Adrenal gland (tissue), 5 donors: ENCODE measurements at regions not wholly inside any gene's neighbourhood (a gene's known extent, or its start where the extent isn't known, plus 50 kb on each side); places are given as distances from the start of the nearest gene placed in this dataset.

ENCODE experiments used
- POLR2A ChIP-seq, 2 donors: fragments of 450-650 bp; IDR thresholded peaks; one replicate each; pipeline ENCODE4 v1.6.1; 2017; ENCODE audit warnings: antibody characterized with exemption in 2 of 2, mild to moderate bottlenecking in 2 of 2, moderate library complexity in 1 of 2
- TF ChIP-seq, protein P1 (sequence below), 6 experiments: fragments of 450-650 bp in 4 of 6; fragments of 200-600 bp in 2 of 6; sonication (generic) in 1 of 6; IDR thresholded peaks; 1 replicate in 5 of 6; 2 replicates in 1 of 6; pipeline versions ENCODE4 v1.5.1 to v1.8.0; 2016 to 2021; ENCODE audit warnings: antibody characterized with exemption in 6 of 6, mild to moderate bottlenecking in 2 of 6, moderate library complexity in 1 of 6
- donor health status: DM: no; HTN: no; CAD: no.

DNA sequence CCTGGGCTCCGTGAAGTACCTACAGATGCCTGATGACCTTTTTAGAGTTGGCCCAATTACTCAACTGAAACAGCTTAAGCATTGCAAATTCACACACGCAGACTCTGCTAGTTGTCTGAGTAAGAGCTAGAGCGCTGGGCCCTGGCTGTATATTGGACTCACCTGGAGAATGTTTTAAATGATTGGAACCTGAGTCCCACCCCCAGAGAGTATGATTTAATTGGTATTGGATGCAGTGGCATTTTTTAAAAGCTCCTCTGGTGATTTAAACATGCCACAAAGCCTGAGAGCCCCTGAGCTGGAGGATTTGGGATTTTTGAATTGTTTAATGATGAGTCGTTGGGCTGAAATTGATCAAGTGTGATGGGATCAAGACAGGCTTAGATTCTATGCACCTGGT is 143.9 kb upstream of the SDK2 start:
- TF ChIP-seq, protein P1, sequence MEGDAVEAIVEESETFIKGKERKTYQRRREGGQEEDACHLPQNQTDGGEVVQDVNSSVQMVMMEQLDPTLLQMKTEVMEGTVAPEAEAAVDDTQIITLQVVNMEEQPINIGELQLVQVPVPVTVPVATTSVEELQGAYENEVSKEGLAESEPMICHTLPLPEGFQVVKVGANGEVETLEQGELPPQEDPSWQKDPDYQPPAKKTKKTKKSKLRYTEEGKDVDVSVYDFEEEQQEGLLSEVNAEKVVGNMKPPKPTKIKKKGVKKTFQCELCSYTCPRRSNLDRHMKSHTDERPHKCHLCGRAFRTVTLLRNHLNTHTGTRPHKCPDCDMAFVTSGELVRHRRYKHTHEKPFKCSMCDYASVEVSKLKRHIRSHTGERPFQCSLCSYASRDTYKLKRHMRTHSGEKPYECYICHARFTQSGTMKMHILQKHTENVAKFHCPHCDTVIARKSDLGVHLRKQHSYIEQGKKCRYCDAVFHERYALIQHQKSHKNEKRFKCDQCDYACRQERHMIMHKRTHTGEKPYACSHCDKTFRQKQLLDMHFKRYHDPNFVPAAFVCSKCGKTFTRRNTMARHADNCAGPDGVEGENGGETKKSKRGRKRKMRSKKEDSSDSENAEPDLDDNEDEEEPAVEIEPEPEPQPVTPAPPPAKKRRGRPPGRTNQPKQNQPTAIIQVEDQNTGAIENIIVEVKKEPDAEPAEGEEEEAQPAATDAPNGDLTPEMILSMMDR (IDR thresholded peaks at IDR 0.05), result no peak
- no peak for TF ChIP-seq POLR2A (IDR thresholded peaks at IDR 0.05)
